Astrocyte of the hippocampus (primary cell): ENCODE measurements at regions not wholly inside any gene's neighbourhood (a gene's known extent, or its start where the extent isn't known, plus 50 kb on each side); places are given as distances from the start of the nearest gene placed in this dataset.
"Not testable (repeated sequence)": the region's sequence is repeated elsewhere in the genome, so short reads cannot be mapped to it uniquely, and the experiment has no call there.

Experiments used
- DNase-seq: peaks from one replicate; pipeline ENCODE4 v3.0.0; 2011; ENCODE audit warnings: low read depth, low spot score

- DNase-seq, result no peak
These were observed 593.8 kb upstream of the PCDH7 start for GRCh38 chr4:30126351-30126750.

- not testable (repeated sequence) for DNase-seq
These were observed 571.3 kb upstream of the PCDH7 start for GRCh38 chr4:30148828-30149227.

- not testable (repeated sequence) for DNase-seq
These were observed 570.6 kb upstream of the PCDH7 start for GRCh38 chr4:30149539-30149938.

- DNase-seq, result no peak
These were observed 566.7 kb upstream of the PCDH7 start for GRCh38 chr4:30153427-30153826.

- no peak for DNase-seq
These were observed 560.0 kb upstream of the PCDH7 start for GRCh38 chr4:30160140-30160539.

- no peak for DNase-seq
These were observed 547.8 kb upstream of the PCDH7 start for GRCh38 chr4:30172416-30172815.

- no peak for DNase-seq
These were observed 538.7 kb upstream of the PCDH7 start for GRCh38 chr4:30181512-30181911.

GRCh38 chr4:30181918-30182317 lies 538.3 kb upstream of the PCDH7 start:
- DNase-seq, result peak; percentile 1

- DNase-seq, result no peak
These were observed 537.4 kb upstream of the PCDH7 start for GRCh38 chr4:30182786-30183185.

GRCh38 chr4:30191902-30192301 lies 528.3 kb upstream of the PCDH7 start:
- DNase-seq, result no peak

- no peak for DNase-seq
These were observed 512.8 kb upstream of the PCDH7 start for GRCh38 chr4:30207389-30207788.

GRCh38 chr4:30208731-30209435 lies 511.3 kb upstream of the PCDH7 start:
- DNase-seq, result peak; percentile 16

- DNase-seq, result not testable (repeated sequence)
These were observed 504.2 kb upstream of the PCDH7 start for GRCh38 chr4:30215973-30216372.

GRCh38 chr4:30245140-30245539 lies 475.0 kb upstream of the PCDH7 start:
- DNase-seq, result no peak

- DNase-seq, result no peak
These were observed 463.9 kb upstream of the PCDH7 start for GRCh38 chr4:30256116-30256832.

- DNase-seq, result no peak
These were observed 461.2 kb upstream of the PCDH7 start for GRCh38 chr4:30258949-30259348.

- no peak for DNase-seq
These were observed 457.8 kb upstream of the PCDH7 start for GRCh38 chr4:30262379-30262778.

- DNase-seq, result no peak
These were observed 455.7 kb upstream of the PCDH7 start for GRCh38 chr4:30264465-30264864.

GRCh38 chr4:30265716-30266115 lies 454.5 kb upstream of the PCDH7 start:
- no peak for DNase-seq

- no peak for DNase-seq
These were observed 451.8 kb upstream of the PCDH7 start for GRCh38 chr4:30268370-30268769.

- DNase-seq, result no peak
These were observed 450.3 kb upstream of the PCDH7 start for GRCh38 chr4:30269850-30270249.

GRCh38 chr4:30281986-30282385 lies 438.2 kb upstream of the PCDH7 start:
- no peak for DNase-seq

- DNase-seq, result no peak
These were observed 436.8 kb upstream of the PCDH7 start for GRCh38 chr4:30283336-30283735.
